C4-2B (cell line): ENCODE measurements at regions not wholly inside any gene's neighbourhood (a gene's known extent, or its start where the extent isn't known, plus 50 kb on each side); places are given as distances from the start of the nearest gene placed in this dataset.

Source experiments
- ZFX ChIP-seq: fragments of 450-650 bp; IDR thresholded peaks from 2 replicates; pipeline ENCODE4 v1.6.1; 2017
- TF ChIP-seq, protein P1 (sequence below): fragments of 450-650 bp; conservative IDR thresholded peaks from 2 replicates; pipeline ENCODE4 v1.5.1; 2017; ENCODE audit warnings: mild to moderate bottlenecking

DNA sequence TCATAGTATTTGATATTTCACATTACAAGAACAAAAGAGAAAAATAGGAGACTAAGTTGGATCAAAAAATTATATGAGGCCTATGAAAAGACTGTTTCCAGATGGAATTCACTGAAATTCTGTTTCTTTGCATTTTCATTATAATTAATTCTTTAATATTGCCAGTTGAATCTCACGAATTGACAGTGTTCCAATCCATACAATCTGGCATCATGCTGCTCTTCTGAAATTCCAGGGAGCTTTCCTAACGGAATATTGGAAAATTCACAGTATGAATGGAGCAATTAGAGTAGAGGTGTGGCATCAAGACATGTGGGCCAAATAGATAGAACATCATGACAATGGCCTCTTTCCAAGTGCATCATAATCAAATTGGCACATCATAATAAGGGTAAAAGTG, 1178.9 kb upstream of the WWC1 start:
- TF ChIP-seq, protein P1, sequence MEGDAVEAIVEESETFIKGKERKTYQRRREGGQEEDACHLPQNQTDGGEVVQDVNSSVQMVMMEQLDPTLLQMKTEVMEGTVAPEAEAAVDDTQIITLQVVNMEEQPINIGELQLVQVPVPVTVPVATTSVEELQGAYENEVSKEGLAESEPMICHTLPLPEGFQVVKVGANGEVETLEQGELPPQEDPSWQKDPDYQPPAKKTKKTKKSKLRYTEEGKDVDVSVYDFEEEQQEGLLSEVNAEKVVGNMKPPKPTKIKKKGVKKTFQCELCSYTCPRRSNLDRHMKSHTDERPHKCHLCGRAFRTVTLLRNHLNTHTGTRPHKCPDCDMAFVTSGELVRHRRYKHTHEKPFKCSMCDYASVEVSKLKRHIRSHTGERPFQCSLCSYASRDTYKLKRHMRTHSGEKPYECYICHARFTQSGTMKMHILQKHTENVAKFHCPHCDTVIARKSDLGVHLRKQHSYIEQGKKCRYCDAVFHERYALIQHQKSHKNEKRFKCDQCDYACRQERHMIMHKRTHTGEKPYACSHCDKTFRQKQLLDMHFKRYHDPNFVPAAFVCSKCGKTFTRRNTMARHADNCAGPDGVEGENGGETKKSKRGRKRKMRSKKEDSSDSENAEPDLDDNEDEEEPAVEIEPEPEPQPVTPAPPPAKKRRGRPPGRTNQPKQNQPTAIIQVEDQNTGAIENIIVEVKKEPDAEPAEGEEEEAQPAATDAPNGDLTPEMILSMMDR, result no peak
- TF ChIP-seq ZFX, result no peak
